Muscle layer of colon (tissue), 2 donors: ENCODE measurements at regions not wholly inside any gene's neighbourhood (a gene's known extent, or its start where the extent isn't known, plus 50 kb on each side); places are given as distances from the start of the nearest gene placed in this dataset.
"Not testable (repeated sequence)": the region's sequence is repeated elsewhere in the genome, so short reads cannot be mapped to it uniquely, and the experiment has no call there.

Experiments
- H3K27ac ChIP-seq: one replicate; pipeline ENCODE4 v1.7.0; 2013; ENCODE audit warnings: low read depth, mild to moderate bottlenecking, low read length, moderate library complexity
- H3K27me3 ChIP-seq, 2 donors: one replicate each; pipeline ENCODE4 v1.7.0; 2013; ENCODE audit warnings: low read length in 2 of 2, mild to moderate bottlenecking in 2 of 2; ENCODE audit not compliant: insufficient read depth in 2 of 2, control insufficient read depth in 1 of 2
- H3K36me3 ChIP-seq: one replicate; pipeline ENCODE4 v1.7.0; 2013; ENCODE audit warnings: mild to moderate bottlenecking, low read length; ENCODE audit not compliant: insufficient read depth
- H3K4me1 ChIP-seq: one replicate; pipeline ENCODE4 v1.7.0; 2013; ENCODE audit warnings: mild to moderate bottlenecking, low read length; ENCODE audit not compliant: insufficient read depth
- H3K4me3 ChIP-seq, 2 donors: one replicate each; pipeline ENCODE4 v1.7.0; 2013; ENCODE audit warnings: low read length in 2 of 2, low read depth in 1 of 2, mild to moderate bottlenecking in 1 of 2, moderate library complexity in 1 of 2
- H3K9ac ChIP-seq: one replicate; pipeline ENCODE4 v1.7.0; 2013; ENCODE audit warnings: low read length
- H3K9me3 ChIP-seq: one replicate; pipeline ENCODE4 v1.7.0; 2013; ENCODE audit warnings: mild to moderate bottlenecking, low read length
- donor health status: abdominal sarcoma.
- donor health status: Adenocarcinoma of cecum.

DNA sequence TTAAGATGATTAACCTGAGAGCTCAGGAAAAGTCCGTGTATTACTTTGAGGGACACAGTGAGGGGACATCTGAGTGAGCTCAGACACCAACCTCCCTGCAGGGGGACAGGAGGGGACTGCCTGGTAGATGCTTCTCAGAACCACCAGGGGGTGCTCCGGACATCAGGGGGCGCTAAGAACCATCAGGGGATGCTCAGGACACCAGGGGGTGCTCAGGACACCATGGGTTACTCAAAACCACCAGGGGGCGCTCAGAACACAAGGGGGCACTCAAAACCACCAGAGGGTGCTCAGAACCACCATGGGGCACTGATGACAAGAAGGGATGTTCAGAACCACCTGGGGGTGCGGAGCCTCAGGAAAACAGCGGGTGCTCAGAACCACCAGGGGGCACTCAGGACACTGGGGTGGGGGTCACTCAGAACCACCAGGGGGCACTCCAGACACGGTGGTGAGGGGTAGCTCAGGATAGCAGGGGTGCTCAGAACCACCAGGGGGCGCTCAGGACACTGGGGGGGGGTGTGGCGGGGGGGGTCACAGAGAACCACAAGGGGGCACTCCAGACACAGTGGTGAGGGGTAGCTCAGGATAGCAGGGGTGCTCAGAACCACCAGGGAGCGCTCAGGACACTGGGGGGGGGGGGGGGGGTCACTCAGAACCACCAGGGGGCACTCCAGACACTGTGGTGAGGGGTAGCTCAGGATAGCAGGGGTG, 165.3 kb downstream of the ZNF267 start:
- H3K27me3 ChIP-seq, result not testable (repeated sequence)

DNA sequence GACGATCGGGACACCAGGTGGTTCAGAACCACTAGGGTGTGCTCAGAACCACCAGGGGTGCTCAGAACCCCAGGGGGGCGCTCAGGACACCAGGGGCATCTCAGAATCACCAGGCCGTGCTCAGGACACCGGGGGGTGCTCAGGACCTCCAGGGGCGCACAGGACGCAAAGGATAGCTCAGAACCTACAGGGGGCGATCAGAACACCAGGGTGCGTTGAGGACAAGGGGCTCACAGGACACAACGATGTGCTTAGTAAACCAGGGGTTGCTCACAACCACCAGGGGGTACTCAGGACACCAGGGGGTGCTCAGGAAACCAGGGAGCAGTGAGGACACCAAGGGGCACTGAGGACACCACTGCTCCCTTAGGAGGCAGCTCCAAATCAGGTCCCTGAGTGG, 166.3 kb downstream of the ZNF267 start:
- not testable (repeated sequence) for H3K4me1 ChIP-seq, H3K36me3 ChIP-seq, H3K9me3 ChIP-seq

More for the DNA sequence above, 165.3 kb downstream of the ZNF267 start:
- not testable (repeated sequence) for H3K4me3 ChIP-seq, H3K9me3 ChIP-seq, H3K4me1 ChIP-seq, H3K9ac ChIP-seq, H3K27ac ChIP-seq, H3K36me3 ChIP-seq

DNA sequence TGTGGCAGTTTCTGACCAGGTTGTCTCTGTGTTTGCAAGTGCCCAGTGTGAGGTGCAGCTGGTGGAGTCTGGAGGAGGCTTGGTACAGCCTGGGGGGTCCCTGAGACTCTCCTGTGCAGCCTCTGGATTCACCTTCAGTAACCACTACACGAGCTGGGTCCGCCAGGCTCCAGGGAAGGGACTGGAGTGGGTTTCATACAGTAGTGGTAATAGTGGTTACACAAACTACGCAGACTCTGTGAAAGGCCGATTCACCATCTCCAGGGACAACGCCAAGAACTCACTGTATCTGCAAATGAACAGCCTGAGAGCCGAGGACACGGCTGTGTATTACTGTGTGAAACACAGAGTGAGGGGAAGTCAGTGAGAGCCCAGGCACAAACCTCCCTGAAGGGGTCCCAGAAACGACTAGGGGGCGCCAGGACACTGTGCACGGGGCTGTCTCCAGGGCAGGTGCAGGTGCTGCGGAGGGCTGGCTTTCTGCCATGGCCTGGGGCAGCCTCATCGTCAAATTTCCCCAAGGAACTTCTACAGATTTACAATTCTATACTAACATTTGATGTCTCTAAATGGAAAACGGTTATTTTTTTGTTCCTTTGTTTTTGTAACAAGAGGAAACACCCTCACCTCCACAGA, 187.0 kb upstream of the TP53TG3D start:
- not testable (repeated sequence) for H3K9ac ChIP-seq, H3K4me1 ChIP-seq, H3K4me3 ChIP-seq, H3K27ac ChIP-seq, H3K9me3 ChIP-seq, H3K36me3 ChIP-seq, H3K27me3 ChIP-seq

More for the DNA sequence above, 166.3 kb downstream of the ZNF267 start:
- not testable (repeated sequence) for H3K27ac ChIP-seq, H3K4me3 ChIP-seq, H3K27me3 ChIP-seq, H3K9ac ChIP-seq

DNA sequence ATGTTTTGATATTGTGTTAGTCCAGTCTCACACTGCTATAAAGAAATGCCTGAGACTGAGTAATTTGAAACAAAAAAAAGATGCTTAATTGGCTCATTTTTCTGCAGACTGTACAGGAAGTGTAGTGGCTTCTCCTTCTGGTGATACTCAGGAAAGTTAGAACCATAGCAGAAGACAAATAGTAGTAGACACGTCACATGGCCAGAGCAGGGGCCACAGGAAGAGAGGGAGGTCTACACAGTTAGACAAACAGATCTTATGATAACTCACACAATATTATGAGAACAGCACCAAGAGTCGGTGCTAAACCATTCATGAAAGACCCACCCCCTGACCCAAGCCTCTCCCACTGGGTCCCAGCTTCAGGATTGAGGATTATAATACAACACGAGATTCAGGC, 181.5 kb upstream of the TP53TG3D start:
- not testable (repeated sequence) for H3K9ac ChIP-seq, H3K36me3 ChIP-seq

DNA sequence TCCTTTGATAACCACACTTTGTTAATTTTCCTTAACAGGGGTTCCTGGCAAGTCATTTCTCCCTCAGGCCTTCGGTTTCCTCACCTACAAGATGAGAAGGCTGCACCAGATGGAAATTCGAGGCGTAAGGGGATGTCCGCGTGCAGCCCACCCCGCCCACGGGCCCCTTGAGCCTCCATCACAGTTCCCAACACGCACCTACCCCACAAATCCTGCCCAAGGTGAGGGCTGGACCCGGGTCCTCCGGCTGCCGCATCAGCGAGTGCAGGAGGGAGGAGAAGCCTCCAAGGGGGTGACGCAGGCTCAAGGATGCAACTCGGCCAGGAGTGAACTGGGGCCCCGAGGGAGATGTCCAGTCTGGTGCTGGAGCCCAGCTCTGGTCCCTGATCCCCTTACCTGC, 169.2 kb upstream of the TP53TG3D start:
- H3K4me3 ChIP-seq, H3K36me3 ChIP-seq, H3K27ac ChIP-seq, H3K9me3 ChIP-seq, H3K4me1 ChIP-seq, H3K9ac ChIP-seq, H3K27me3 ChIP-seq: not testable (repeated sequence)

More for the DNA sequence above, 181.5 kb upstream of the TP53TG3D start:
- H3K9me3 ChIP-seq, H3K27ac ChIP-seq, H3K27me3 ChIP-seq, H3K4me3 ChIP-seq, H3K4me1 ChIP-seq: not testable (repeated sequence)

DNA sequence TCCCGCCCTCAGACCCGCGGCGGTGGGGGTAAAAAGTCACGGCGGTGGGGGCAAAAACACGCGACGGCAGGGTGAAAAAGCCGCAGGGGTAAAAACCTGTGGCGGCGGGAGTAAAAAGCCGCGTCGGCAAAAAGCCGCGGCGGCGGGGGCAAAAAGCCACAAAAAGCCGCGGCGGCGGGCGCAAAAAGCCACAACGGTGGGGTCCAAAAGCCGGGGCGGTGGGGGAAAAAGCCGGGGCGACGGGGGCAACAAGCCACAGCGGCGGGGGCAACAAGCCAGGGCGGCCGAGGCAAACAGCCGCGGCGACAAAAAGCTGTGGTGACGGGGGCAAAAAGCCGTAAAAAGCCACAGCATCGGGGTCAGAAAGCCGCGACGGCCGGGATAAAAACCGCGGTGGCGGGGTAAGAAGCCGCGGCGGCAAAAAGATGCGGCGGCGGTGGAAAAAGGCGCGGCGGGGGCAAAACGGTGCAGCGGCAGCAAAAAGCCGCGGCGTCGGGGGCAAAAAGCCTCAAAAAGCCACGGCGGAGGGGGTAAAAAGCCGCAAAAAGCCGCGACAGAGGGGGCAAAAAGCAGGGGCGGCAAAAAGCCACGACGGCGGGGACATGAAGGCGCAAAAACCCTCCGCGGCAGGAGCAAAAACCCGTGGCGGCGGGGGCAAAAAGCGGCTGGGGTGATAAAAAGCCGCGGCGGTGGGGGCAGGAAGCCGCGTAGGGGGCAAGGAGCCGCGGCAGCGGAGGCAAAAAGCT, 168.3 kb upstream of the TP53TG3D start:
- not testable (repeated sequence) for H3K4me1 ChIP-seq, H3K4me3 ChIP-seq, H3K27ac ChIP-seq, H3K27me3 ChIP-seq, H3K9me3 ChIP-seq, H3K9ac ChIP-seq, H3K36me3 ChIP-seq

DNA sequence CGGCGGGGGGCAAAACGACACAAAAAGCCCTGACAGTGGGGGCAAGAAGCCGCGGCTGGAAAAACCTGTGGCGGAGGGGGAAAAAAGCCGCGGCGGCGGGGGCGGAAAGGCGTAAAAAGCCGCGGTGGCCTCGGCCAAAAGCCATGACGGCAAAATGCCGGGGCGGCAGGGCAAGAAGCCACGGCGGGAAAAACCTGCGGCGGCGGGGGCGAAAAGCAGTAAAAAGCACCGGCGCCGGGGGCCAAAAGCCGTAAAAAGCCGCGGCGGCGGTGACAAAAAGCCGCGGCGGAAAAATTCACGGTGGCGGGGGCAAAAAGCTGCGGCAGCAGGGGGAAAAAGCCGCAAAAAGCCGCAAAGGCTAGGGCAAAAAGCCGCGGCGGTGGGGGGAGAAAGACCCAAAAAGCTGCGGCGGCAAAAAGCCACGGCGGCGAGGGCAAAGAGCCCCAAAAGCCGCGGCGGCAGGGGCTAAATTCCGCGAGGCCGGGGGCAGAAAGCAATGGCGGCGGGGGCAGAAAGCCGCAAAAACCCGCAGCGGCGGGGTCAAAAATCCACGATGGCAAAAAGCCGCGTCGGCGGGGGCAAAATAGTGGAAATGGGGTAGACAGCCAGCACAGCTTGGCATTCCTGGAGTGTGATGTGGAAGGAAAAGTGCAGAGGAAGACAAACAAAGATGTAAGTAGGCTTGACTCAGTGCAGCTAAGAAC, 167.5 kb upstream of the TP53TG3D start:
- H3K4me3 ChIP-seq, H3K4me1 ChIP-seq, H3K9ac ChIP-seq, H3K27ac ChIP-seq, H3K9me3 ChIP-seq, H3K27me3 ChIP-seq, H3K36me3 ChIP-seq: not testable (repeated sequence)

DNA sequence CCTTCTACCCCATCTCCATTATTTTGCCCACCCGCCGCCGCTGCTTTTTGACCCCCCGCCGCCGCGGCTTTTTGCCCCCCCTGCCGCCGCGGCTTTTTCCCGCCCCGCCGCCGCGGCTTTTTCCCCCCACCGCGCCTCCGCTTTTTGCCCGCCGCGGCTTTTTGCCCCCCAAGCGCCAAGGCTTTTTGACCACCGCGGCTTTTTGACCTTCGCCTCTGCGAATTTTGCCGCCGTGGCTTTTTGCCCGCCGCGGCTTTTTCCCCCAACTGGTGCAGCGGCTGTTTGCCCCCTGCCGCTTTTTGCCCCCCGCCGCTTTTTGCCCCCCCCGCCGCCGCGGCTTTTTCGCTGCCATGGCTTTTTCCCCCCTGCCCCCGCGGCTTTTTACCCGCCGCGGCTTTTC, 137.5 kb upstream of the TP53TG3D start:
- not testable (repeated sequence) for H3K27ac ChIP-seq, H3K9ac ChIP-seq, H3K36me3 ChIP-seq, H3K9me3 ChIP-seq, H3K27me3 ChIP-seq, H3K4me1 ChIP-seq
- peak overlapping the region in 1 of 2 donors; percentile 47 for H3K4me3 ChIP-seq

DNA sequence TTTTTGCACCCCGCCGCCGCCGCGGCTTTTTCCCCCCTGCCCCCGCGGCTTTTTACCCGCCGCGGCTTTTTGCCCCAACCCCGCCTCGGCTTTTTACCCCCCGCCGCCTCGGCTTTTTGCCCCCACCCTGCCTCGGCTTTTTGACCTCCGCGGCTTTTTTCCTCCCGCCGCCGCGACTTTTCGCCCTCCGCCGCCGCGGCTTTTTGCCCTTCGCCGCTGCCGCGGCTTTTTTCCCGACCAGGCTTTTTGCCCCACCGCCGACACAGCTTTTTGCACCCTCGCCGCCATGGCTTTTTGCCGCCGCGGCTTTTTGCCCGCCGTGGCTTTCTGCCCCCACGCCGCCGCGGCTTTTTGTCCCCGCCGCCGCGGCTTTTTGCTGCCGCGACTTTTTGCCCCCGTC, 137.0 kb upstream of the TP53TG3D start:
- Histone ChIP-seq H3K4me1 (no peaks in the 10 kb centered on the region), H3K9ac (no peak overlapping the region), H3K9me3 (no peaks in the 10 kb centered on the region), H3K36me3 (no peaks in the 10 kb centered on the region), H3K27me3 (peaks cover 0 to 9% of the 10 kb centered on the region in 2 donors), H3K4me3 (peak overlapping the region in 1 of 2 donors; percentile 47), H3K27ac (no peak overlapping the region)

DNA sequence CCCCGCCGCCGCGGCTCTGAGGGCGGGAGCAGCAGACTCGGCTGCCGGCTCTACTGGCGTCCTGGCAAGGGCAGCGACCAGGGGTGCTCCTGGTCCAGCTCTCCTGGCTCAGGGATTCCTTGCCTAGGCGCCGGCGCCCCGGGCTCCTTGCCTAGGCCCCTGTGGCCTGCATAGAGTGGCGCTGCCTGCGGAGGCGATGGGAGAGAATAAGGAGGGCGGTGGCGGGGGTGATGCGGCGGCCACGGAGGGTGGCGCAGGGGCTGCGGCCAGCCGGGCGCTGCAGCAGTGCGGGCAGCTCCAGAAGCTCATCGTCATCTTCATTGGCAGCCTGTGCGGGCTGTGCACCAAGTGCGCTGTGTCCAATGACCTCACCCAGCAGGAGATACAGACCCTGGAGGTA, 136.6 kb upstream of the TP53TG3D start:
- H3K4me1 ChIP-seq, H3K36me3 ChIP-seq, H3K27me3 ChIP-seq, H3K9me3 ChIP-seq, H3K9ac ChIP-seq, H3K27ac ChIP-seq, H3K4me3 ChIP-seq: not testable (repeated sequence)

DNA sequence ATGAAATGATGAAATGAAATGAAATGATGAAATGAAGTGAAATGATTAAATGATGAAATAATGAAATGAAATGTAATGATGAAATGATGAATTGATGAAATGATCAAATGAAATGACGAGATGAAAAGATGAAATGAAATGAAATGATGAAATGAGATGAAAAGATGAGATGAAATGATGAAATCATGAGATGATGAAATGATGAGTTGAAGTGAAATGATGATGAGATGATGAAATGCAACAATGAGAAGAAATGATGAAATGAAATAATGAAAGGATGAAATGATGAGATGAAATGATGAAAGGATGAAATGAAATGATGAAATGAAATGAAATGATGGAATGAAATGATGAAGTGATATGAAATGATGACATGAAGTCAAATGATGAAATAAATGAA, 132.7 kb upstream of the TP53TG3D start:
- not testable (repeated sequence) for H3K27ac ChIP-seq, H3K9me3 ChIP-seq, H3K36me3 ChIP-seq, H3K4me1 ChIP-seq, H3K9ac ChIP-seq, H3K4me3 ChIP-seq, H3K27me3 ChIP-seq
